ENCODE measurements at regions not wholly inside any gene's neighbourhood (a gene's known extent, or its start where the extent isn't known, plus 50 kb on each side); places are given as distances from the start of the nearest gene placed in this dataset.
"Not testable (repeated sequence)": the region's sequence is repeated elsewhere in the genome, so short reads cannot be mapped to it uniquely, and the experiment has no call there.

DNA sequence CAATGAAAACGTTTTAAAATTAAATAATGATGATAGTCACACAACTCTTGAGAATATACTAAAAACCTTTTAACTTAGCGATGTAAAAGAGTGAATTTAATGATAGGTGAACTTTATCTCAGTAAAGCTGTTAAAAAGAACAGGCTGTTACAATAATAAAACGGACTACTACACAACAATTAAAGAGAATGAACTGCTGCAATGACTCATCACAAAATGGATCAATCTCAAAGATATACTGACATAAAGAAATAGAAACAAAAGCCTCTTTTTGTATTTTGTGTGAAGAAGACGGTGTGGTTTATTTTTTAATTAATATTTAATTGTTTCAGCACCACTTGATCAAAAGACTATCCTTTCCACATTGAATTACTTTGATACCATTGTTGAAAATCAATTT, 352.4 kb upstream of the GJE1 start:
- no peak for DNase-seq (ENCODE audit: low read depth)

DNA sequence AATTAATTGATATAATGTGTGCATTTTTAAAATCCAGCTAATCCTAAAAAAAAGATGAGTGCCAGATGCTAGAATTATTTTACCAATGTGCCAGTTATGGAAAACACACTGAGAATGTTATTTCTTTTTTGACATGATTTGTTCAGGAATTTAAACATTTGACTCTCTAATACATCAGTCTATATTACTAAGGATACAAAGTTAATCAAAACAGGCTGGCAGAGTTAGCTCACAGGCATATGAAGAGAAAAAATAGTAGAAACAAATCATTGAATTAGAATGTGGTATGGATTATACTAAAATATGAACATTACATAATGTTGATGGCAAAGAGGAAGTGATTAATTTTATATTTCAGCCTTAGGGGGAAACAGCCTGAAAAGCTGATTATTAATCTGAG, 368.3 kb upstream of the GJE1 start:
- no peak for DNase-seq (ENCODE audit: low read depth)

DNA sequence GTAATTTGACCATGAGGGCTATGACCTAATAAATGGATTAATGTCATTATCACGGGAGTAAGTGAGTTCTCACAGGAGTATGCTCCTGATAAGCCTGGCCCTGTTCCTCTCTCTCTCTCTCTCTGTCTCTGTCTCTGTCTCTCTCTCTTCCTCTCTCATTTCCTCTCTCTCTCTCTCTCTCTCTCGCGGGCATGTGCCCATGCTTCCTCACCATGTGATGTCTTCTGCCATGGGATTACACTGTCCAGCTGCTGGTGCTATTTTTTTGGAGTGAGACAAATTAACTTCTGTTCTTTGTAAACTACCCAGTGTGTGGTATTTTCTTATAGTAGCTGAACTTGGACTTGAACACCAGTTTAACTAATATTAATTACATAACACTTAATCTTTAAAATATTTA, 374.3 kb upstream of the GJE1 start:
- DNase-seq (ENCODE audit: low read depth) = no peak

DNA sequence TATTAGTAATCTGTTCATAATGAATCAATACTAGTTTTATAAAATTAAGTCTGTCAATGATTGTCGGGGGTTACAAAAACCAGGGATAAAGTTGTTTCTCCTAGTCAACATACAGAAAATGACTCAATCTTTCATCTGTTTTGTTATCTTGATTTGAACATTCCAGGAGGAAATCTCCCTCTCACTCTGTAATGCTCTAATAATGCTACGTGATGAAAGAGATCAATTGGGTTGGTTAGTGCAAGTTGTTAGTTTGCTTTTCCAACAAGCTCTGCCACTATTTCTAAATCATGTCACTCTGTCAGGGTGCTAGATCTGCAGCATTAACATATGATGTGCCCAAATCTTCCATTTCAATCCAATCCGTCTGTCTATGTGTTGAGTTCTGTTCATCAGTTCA, 379.5 kb upstream of the GJE1 start:
- DNase-seq (ENCODE audit: low read depth) = no peak

DNA sequence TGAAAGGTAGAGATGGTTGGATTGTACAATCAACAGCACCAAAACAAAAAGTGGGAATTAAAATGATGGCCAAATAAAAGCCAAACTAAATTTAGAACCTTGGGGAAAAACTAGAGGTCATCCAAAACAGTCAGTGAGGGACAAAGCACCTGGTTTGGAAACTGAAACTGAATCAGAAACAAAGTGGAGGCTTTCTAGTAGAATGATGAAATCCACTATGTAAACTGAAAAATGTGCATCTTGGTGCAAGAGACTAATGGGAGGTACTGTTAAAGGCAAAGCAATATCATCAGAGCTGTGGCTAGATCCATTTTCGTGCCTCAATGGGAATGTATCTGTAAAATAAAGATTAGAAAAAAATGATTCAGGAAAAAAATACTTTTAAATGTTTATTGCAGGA, 380.0 kb upstream of the GJE1 start:
- no peak for DNase-seq (ENCODE audit: low read depth)

DNA sequence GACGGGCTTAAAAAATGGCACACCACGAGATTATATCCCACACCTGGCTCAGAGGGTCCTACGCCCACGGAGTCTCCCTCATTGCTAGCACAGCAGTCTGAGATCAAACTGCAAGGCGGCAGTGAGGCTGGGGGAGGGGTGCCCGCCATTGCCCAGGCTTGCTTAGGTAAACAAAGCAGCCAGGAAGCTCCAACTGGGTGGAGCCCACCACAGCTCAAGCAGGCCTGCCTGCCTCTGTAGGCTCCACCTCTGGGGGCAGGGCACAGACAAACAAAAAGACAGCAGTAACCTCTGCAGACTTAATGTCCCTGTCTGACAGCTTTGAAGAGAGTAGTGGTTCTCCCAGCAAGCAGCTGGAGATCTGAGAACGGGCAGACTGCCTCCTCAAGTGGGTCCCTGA, 386.4 kb upstream of the GJE1 start:
- DNase-seq (ENCODE audit: low read depth) = not testable (repeated sequence)

DNA sequence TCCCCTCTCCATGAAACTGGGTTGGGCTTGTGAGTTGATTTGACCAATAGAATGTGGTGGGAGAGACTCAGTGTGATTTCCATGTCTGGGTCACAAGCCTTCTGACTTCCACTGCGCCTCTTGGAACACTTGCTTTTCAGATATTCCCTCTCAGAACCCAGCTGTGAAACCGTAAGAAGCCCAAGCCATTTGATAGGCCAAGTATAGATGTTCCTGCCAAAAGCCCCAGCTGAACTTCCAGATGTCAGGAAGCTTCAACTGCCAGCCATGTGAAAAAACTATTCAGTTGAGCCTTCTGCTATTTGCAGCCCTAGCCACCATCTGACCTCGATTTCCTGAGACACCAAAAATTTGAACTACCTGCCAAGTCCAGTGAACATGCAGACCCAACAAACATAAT, 387.8 kb upstream of the GJE1 start:
- DNase-seq (ENCODE audit: low read depth) = no peak

DNA sequence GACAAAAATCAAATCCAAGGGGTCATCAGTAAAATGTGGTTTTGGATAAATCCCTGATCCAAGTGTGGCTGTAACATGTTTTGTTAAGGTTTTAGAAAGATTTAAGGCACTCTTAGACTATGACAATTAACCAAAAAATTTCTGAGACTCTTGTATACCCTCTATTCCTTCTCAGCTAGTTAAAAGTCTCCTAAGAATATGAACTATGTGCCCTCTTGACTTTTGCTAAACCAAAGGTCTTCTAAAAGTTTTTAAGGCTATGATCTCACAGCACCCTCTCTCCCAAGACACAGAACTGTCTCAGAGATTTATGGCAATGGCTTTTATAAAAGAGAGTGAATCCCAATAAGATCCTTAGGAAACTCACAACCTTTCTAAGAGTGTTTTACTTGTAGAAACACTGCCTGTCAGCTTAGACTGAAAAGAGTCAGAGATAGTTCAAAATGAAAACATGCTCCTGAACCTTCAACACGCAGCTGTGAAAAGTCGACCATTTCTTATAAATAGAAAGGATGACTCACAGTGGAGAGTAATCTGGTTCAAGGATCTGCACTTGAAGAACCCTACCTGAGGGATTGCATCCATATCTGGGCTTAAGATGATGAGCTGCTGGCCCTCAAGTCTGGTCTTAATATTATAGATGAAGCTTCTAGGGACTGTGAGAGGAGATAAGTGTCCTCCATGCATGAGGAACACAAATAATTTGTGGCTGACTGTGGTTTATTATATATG, 388.4 kb upstream of the GJE1 start:
- peak; percentile 5 for DNase-seq (ENCODE audit: low read depth)

DNA sequence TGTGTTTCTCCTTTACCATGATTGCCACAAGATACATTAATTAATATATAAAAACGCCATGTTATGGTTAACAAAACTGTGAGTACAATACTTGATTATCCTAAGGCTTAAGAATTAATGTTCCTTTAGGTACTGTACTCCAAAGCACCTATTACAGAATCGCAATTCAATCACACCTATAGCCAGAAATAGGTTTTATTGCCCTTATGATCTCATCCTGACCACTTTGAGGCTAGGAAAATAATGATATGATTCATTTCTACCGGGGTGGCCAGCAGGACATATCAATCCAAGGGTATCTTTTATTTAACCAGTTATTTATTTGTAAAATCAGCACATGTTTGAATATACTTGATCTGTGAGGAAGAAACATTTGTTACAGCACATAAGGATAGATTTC, 396.6 kb upstream of the GJE1 start:
- DNase-seq (ENCODE audit: low read depth) = no peak

DNA sequence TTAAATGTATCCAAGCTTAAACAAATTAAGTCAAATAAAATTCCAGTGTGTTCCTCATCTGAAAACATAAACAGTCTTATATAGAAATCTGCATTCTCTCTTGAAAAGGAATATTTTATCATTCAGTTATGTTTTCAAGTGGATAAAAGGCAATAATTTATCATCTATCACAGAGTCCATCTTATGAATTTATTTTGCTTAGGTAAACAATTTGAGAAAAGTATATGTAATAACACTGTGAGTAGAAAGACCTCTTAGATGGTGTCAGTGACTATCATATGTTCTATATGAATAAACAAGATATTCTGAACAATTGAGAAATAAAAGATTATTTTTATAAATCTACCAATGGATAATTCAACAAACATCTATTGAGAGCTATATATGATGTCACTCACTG, 397.6 kb upstream of the GJE1 start:
- no peak for DNase-seq (ENCODE audit: low read depth)

DNA sequence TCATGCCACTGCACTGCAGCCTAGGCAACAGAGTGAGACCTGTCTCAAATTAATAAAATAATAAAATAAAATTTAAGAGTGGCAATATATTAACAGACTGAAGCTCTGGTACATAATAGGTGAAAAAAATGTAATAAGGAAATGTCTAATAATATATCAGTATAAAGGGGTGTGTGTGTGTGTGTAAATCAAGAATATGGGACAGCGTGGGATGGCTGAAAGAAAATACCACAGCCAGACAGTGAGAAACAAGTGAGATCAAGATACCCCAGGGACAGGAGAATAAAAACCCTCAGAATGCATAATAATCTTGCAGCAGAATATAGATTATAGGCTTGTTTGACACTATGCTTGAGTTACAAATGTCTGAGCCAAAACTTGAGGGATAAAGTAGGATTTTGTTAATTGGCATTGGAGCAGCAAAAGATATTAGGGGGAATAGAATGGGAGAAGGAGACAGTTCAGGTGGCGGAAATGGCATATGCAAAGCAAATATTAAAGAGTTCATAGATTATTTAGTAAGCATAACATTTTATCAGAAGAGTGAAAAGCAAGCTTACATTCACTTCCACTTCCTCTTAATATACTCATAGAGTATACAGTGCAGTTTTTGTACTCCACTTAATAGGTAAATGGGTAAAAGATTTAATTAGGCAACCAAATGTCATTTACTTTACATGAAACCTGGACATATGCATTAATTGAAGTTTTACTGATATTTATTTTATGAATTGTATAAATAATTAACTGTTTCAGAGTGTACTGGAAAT, 398.5 kb upstream of the GJE1 start:
- no peak for DNase-seq (ENCODE audit: low read depth)

DNA sequence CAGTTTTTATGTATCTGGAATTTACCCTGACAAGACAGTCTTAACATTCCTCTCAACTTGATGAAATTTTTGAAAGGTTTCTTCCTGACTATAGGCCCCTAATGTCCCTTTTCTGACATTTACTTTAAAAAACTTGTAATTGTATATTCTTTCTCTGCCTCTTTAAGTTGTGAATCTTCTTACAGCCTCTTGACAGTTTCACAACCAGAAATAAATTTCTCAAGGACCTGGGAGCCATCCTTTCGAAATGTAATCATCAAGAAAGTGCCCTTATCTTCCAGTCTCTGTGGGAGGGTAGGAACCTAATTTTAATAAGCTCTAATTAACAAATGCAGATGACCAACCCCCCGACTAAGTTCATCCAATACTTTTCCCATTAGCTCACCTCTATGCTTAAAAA, 403.6 kb upstream of the GJE1 start:
- no peak for DNase-seq (ENCODE audit: low read depth)

DNA sequence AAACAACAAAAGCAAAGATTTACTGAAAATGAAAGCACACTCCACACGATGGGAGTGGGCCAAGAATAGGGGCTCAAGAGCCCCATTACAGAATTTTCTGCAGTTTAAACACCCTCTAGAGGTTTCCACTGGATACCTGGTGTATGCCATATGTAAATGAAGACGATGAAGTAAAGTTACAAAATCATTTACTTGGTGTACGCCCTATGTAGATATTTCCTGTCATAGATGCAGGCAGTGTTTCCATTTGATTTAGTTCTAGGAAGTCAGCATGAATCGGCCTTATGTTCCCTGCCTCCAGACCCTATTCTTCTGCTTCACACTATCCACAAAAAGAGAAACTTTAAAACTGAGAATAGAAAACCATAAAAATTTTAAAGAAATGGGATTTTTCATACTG, 404.4 kb upstream of the GJE1 start:
- no peak for DNase-seq (ENCODE audit: low read depth)

DNA sequence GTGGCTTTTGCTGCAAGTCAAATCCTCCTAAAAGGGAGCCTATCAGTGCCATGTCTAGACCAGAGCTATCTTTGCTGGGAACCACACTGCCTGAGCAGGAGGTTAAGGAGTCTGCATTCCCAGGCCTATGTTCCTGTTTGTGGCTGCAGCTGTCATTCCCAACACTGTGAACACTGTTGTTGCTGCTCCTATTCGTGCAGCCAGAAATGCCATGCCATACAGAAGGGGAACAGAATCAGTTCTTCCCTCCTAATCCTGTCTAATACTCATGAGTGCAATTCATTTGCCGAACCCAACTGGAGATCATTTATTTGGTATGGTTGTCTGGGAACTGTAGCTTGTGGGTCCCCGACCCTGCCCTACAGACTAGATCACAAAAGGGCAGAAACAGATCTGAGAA, 406.5 kb upstream of the GJE1 start:
- peak; percentile 10 for DNase-seq (ENCODE audit: low read depth)

DNA sequence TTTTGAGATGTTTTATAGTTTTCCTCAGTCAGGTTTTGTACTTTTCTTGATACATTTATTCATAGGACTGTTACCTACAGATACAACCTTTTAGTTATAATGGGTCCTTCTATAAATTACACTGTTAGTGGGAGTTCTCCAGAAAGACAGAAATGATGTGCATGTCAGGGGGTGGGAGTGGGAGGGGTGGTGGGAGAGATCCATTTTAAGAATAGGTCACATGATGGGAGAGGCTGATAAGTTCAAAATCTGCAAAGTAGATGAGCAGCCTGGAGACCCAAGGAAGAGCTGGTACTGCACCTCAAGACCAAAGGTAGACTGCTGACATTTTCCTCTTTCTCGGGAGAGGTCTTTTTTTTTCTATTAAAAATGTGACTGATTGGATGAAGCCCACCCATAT, 408.0 kb upstream of the GJE1 start:
- no peak for DNase-seq (ENCODE audit: low read depth)

DNA sequence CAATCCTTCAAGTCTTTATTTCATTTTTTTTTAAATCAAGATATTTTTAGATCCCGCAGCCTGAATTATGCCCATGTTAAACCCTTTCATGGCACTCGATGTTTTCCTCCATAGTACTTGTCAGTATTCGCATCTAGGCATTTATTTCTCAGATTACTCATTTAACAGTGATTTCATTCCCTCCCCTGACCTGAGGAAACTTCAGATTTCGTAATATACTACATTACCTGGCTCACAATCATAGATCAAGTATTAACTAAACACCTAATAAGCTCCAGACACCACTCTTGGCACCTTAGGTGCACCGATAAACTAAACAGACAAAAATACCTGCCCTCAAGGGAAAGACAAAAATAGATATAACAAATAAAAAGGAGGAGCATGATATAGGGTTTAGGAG, 413.2 kb upstream of the GJE1 start:
- DNase-seq (ENCODE audit: low read depth) = no peak

DNA sequence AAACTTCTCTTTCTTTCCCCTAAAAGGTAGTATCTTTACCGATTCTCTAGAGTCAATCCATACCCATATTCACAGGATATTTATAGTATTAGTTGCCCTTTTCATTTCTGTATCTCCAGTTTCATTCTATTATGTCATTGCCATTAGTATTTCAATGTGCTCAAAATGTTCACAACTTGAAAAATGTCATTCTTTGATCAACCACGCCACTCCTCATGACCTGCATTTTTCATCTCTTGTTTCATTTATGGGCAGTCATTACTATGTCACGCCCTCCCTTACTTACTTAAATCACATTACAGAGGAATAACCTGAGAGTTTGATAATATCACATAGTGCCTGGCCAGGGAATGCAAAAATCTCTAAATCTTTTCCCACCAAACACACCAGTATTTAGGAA, 427.3 kb upstream of the GJE1 start:
- DNase-seq (ENCODE audit: low read depth) = no peak

DNA sequence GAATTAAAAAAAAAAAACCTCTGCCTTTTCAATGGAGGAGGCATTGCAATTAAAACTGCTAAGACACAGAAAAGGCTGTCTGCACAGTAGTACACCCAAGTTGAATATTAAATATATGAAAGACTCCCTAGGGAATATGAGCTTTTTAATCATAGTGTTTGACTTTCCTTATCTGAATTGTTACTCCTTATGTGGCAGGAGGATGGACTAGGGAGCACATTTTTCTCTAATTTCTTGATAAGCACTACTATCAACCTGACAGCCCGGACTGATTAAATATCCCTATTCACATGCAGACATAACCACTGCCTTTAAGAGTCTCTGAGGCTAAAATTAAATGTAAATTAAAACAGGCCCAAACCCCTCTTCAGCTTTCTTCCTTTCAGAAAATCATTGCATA, 428.6 kb upstream of the GJE1 start:
- no peak for DNase-seq (ENCODE audit: low read depth)

DNA sequence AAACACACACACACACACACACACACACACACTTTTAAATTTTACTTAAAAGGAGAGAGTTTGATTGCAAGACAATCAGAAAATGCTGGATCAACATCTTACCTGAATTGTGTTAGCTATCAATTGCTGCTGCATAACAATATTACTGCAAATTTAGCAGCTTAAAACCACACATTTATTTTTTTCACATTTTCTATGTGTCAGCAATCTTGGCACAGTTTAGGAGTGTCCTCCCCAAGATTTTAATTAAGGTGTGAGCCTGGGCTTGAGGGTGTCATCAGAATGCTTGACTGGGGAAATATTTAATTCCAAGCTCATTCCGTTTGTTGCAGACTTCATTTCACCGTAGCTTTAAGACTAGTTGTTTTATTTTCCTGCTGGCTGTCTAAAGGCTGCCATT, 431.0 kb upstream of the GJE1 start:
- DNase-seq (ENCODE audit: low read depth) = no peak

DNA sequence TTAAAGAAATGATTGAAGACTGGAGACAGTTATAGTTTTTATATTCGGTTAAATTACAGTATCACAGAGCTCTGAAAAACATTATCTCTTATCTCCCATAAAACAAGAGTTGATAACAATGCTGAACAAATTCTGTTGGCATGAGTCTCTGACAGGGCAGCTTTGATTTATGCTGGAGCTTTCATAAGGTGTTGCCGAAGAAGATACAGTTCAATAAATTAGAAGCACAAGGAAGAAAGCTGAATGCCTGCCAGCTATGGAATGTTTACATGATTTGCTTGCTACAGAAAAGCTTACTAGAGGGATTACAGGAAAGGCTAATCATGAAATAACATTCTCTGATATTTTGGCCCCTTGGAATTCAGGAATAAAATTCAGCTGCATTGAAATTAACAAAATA, 431.9 kb upstream of the GJE1 start:
- peak; percentile 46 for DNase-seq (ENCODE audit: low read depth)

DNA sequence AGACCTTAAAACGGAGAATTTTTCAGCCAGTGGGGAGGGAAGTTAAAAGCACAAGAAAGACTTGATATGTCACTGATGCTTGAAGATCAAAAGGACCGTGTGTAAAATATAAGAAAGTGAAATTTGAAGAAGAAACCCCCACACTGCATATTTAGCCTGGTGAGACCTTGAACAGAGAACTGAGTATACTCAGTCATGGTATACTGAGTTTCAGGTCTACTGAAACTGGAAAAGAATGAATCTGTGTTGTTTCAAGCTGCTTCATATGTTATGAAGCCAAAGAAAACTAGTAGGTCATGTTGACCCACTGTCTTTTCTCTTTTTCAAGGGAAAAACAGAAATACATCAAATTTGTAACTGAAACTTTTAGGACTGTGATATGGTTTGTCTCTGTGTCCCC, 443.8 kb upstream of the GJE1 start:
- DNase-seq (ENCODE audit: low read depth) = no peak

DNA sequence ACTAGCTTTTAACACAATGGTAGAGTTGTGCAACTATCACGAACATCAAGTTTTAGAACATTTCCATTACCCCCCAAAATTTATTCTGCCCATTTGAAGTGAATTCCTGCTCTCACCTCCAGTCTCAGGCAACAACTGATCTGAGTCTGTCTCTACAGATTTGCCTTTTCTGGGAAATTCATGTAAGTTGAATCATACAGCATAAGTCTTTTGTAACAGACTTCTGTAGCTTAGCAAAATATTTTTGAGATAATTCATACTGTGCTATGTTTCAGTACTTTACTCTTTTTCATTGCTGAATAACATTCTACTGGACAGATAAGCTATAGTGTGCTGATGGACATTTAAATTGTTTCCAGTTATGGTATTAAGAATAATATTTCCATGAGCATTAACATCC, 447.3 kb upstream of the GJE1 start:
- DNase-seq (ENCODE audit: low read depth) = peak; percentile 25

DNA sequence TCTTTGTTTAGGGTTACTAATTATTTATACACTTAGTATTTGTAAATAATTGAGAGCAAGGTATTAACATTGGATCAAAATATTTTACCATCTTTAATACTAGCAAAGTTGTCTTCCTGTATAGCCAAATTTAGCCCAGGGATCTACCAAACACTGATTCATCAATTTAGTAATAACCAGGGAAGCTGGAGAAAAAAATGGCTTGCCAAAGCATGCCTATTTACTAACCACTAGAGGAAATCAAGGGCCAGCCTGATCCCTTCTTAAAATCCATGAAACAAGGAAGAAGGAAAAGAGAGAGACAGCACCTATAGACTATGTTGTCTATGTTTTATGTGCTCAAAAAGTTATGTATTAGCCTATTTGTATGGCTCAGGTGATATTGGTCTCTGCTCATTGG, 450.3 kb upstream of the GJE1 start:
- DNase-seq (ENCODE audit: low read depth) = no peak

DNA sequence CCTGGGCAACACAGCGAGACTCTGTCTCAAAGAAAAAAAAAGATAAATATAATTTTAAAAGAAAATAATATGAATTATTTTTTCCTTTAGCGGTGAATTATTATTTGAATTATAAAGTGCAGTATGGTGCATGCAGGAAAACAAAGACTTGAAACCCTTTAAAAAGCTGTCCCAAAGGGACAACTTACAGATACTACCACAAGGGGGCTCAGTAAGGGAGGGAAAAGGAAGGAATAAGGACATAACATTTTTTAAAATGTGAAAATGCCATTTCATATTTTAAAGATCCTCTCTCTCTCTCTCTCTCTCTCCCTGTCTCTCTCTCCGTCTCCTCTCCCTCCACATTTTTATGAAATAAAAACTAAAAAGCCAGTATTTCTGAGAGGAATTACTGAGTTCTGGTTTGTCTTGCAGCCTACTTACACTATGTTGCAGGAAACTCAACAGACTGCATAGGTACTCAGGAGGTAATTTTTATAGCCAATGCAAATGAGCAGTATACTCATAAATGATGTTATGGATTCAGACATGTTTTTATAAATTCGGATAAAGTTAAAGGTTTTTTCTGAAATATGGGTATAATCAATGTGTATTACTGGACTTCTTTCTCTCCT, 455.0 kb upstream of the GJE1 start:
- peak; percentile 55 for DNase-seq (ENCODE audit: low read depth)

Data from EH (cell line).